ENCODE measurements at regions not wholly inside any gene's neighbourhood (a gene's known extent, or its start where the extent isn't known, plus 50 kb on each side); places are given as distances from the start of the nearest gene placed in this dataset.

DNA sequence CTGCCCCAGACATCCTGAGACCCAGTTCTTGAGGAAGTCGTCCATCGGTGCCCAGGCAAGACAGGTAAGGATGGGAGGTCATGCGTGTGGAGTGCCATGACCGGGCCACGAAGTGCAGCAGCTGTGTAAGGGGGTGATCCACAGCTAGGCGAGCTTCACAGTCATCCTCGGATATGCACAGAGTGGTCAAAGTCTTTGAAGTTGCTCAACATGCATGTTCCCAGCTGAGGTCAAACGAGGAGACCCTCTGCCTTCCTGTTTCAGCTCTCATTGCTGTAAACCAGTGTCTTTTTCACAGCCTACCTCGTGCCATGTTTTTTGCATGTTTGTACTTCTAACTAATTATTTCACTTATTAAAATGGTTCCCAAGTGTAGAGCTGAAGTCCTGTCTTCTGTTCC lies 109.9 kb upstream of the TBL1X start:
- TF ChIP-seq EZH2phosphoT487 (conservative IDR thresholded peaks at IDR 0.05; ENCODE audit: low read length) = no peak
- no peak for TF ChIP-seq CTCF (IDR thresholded peaks at IDR 0.05; ENCODE audit: insufficient read depth, low read length, poor library complexity, severe bottlenecking)

Measured in SU-DHL-6 (cell line).